GM20431 (cell line): ENCODE measurements at regions not wholly inside any gene's neighbourhood (a gene's known extent, or its start where the extent isn't known, plus 50 kb on each side); places are given as distances from the start of the nearest gene placed in this dataset.
"Not testable (repeated sequence)": the region's sequence is repeated elsewhere in the genome, so short reads cannot be mapped to it uniquely, and the experiment has no call there.

Experiments used
- in situ Hi-C: fragments of 300-500 bp; cut with MseI, MboI; formaldehyde crosslinking; loops from one replicate; pipeline ENCODE4 v1.15.0; 2020; ENCODE audit warnings: low sequenced_read_pairs; ENCODE audit not compliant: unreplicated experiment

GRCh38 chr11:97573771-97574170 is 1184.0 kb downstream of the JRKL start:
- in situ Hi-C loops: not testable (repeated sequence)

- in situ Hi-C loops: no loop called here
Observed at GRCh38 chr11:97574976-97575665, 1185.3 kb downstream of the JRKL start.

- in situ Hi-C loops: no loop called here
Observed at GRCh38 chr11:97607291-97608000, 1217.6 kb downstream of the JRKL start.

- in situ Hi-C loops: no loop called here
Observed at GRCh38 chr11:97610000-97610399, 1220.2 kb downstream of the JRKL start.

- in situ Hi-C loops: no loop called here
Observed at GRCh38 chr11:97610854-97611253, 1221.0 kb downstream of the JRKL start.

- in situ Hi-C loops: no loop called here
Observed at GRCh38 chr11:97611345-97611744, 1221.5 kb downstream of the JRKL start.

- in situ Hi-C loops: no loop called here
Observed at GRCh38 chr11:97614606-97615005, 1224.8 kb downstream of the JRKL start.

- in situ Hi-C loops: no loop called here
Observed at GRCh38 chr11:97615546-97615945, 1225.7 kb downstream of the JRKL start.

GRCh38 chr11:97617031-97617430 is 1227.2 kb downstream of the JRKL start:
- in situ Hi-C loops: no loop called here

GRCh38 chr11:97620007-97620406 is 1230.2 kb downstream of the JRKL start:
- in situ Hi-C loops: no loop called here

- in situ Hi-C loops: no loop called here
Observed at GRCh38 chr11:97621282-97621681, 1231.5 kb downstream of the JRKL start.

GRCh38 chr11:97622795-97623194 is 1233.0 kb downstream of the JRKL start:
- in situ Hi-C loops: no loop called here

GRCh38 chr11:97636741-97637140 is 1246.9 kb downstream of the JRKL start:
- in situ Hi-C loops: not testable (repeated sequence)

- in situ Hi-C loops: no loop called here
Observed at GRCh38 chr11:97637701-97638100, 1247.9 kb downstream of the JRKL start.

GRCh38 chr11:97638641-97639224 is 1248.9 kb downstream of the JRKL start:
- in situ Hi-C loops: no loop called here

- in situ Hi-C loops: no loop called here
Observed at GRCh38 chr11:97641988-97642387, 1252.2 kb downstream of the JRKL start.

GRCh38 chr11:97645736-97646135 is 1255.9 kb downstream of the JRKL start:
- in situ Hi-C loops: no loop called here

- in situ Hi-C loops: no loop called here
Observed at GRCh38 chr11:97656356-97656755, 1266.5 kb downstream of the JRKL start.

- in situ Hi-C loops: no loop called here
Observed at GRCh38 chr11:97657852-97658251, 1268.0 kb downstream of the JRKL start.

GRCh38 chr11:97667057-97667456 is 1277.2 kb downstream of the JRKL start:
- in situ Hi-C loops: no loop called here

- in situ Hi-C loops: no loop called here
Observed at GRCh38 chr11:97683733-97684132, 1293.9 kb downstream of the JRKL start.
